H9 (cell line): ENCODE measurements at regions not wholly inside any gene's neighbourhood (a gene's known extent, or its start where the extent isn't known, plus 50 kb on each side); places are given as distances from the start of the nearest gene placed in this dataset.

ENCODE experiments used
- DNase-seq: peaks from one replicate; pipeline ENCODE4 v3.0.0-alpha.2; 2017
- H2AFZ ChIP-seq: one replicate; pipeline ENCODE4 v1.6.1; 2013; ENCODE audit warnings: mild to moderate bottlenecking, low read length, control low read depth, moderate library complexity
- H2AK5ac ChIP-seq: 2 replicates; pipeline ENCODE4 v1.6.1; 2013; ENCODE audit warnings: low read length, control low read depth, mixed read lengths; ENCODE audit not compliant: insufficient read length
- H2BK120ac ChIP-seq: one replicate; pipeline ENCODE4 v1.6.1; 2013; ENCODE audit warnings: low read depth, mild to moderate bottlenecking, low read length, control low read depth, inconsistent platforms; ENCODE audit not compliant: poor library complexity, severe bottlenecking
- H2BK12ac ChIP-seq: 2 replicates; pipeline ENCODE4 v1.6.1; 2013; ENCODE audit warnings: low read length, control low read depth, mixed read lengths, low read depth; ENCODE audit not compliant: insufficient read length
- H2BK15ac ChIP-seq: 2 replicates; pipeline ENCODE4 v1.6.1; 2013; ENCODE audit warnings: low read depth, low read length, control low read depth
- H2BK20ac ChIP-seq: one replicate; pipeline ENCODE4 v1.6.1; 2013; ENCODE audit warnings: low read depth, mild to moderate bottlenecking, low read length, control low read depth, inconsistent platforms; ENCODE audit not compliant: poor library complexity, severe bottlenecking
- H2BK5ac ChIP-seq: 2 replicates; pipeline ENCODE4 v1.6.1; 2013; ENCODE audit warnings: low read length, control low read depth, mixed read lengths; ENCODE audit not compliant: insufficient read length
- H3K14ac ChIP-seq: 2 replicates; pipeline ENCODE4 v1.6.1; 2013; ENCODE audit warnings: low read length, control low read depth; ENCODE audit not compliant: insufficient read depth
- H3K18ac ChIP-seq: 2 replicates; pipeline ENCODE4 v1.6.1; 2013; ENCODE audit warnings: low read depth, mild to moderate bottlenecking, mixed read lengths, low read length, control low read depth; ENCODE audit not compliant: insufficient read length
- H3K23ac ChIP-seq: 2 replicates; pipeline ENCODE4 v1.6.1; 2013; ENCODE audit warnings: low read length, control low read depth, mixed read lengths, low read depth; ENCODE audit not compliant: insufficient read length
- H3K23me2 ChIP-seq: 2 replicates; pipeline ENCODE4 v1.6.1; 2013; ENCODE audit warnings: low read depth, mild to moderate bottlenecking, mixed read lengths, low read length, control low read depth; ENCODE audit not compliant: insufficient read length, poor library complexity, severe bottlenecking
- H3K27ac ChIP-seq: 2 replicates; pipeline ENCODE4 v1.5.1; 2013; ENCODE audit warnings: low read length, control low read depth, mixed read lengths, low read depth; ENCODE audit not compliant: insufficient read length
- H3K27me3 ChIP-seq: 2 replicates; pipeline ENCODE4 v1.6.1; 2013; ENCODE audit warnings: low read length, control low read depth, inconsistent platforms; ENCODE audit not compliant: insufficient read depth
- H3K4ac ChIP-seq: 2 replicates; pipeline ENCODE4 v1.6.1; 2013; ENCODE audit warnings: low read depth, mild to moderate bottlenecking, control low read depth, inconsistent platforms, low read length, moderate library complexity
- H3K4me1 ChIP-seq: 2 replicates; pipeline ENCODE4 v1.6.1; 2013; ENCODE audit warnings: low read length, control low read depth, inconsistent platforms; ENCODE audit not compliant: insufficient read depth
- H3K4me2 ChIP-seq: 2 replicates; pipeline ENCODE4 v1.6.1; 2013; ENCODE audit warnings: low read length, control low read depth, mixed read lengths; ENCODE audit not compliant: insufficient read length, insufficient read depth
- H3K56ac ChIP-seq: 2 replicates; pipeline ENCODE4 v1.6.1; 2013; ENCODE audit warnings: low read depth, mild to moderate bottlenecking, mixed read lengths, low read length, control low read depth; ENCODE audit not compliant: insufficient read length
- H3K79me1 ChIP-seq: 2 replicates; pipeline ENCODE4 v1.6.1; 2013; ENCODE audit warnings: low read depth, mild to moderate bottlenecking, moderate library complexity, low read length, control low read depth, inconsistent platforms; ENCODE audit not compliant: insufficient read depth, poor library complexity, severe bottlenecking
- H3K79me2 ChIP-seq: 2 replicates; pipeline ENCODE4 v1.6.1; 2013; ENCODE audit warnings: low read length, control low read depth, inconsistent platforms; ENCODE audit not compliant: insufficient read depth
- H3K9ac ChIP-seq: 2 replicates; pipeline ENCODE4 v1.6.1; 2013; ENCODE audit warnings: low read length, control low read depth, mixed read lengths; ENCODE audit not compliant: insufficient read length; ENCODE audit errors: extremely low read depth
- H3K9me3 ChIP-seq: one replicate; pipeline ENCODE4 v1.6.1; 2013; ENCODE audit warnings: low read depth, low read length, inconsistent platforms; ENCODE audit not compliant: control insufficient read depth
- H3T11ph ChIP-seq: one replicate; pipeline ENCODE4 v1.6.1; 2013; ENCODE audit warnings: mild to moderate bottlenecking, low read length, control low read depth, inconsistent platforms
- H4K20me1 ChIP-seq: one replicate; pipeline ENCODE4 v1.6.1; 2013; ENCODE audit not compliant: control insufficient read depth, insufficient read length, insufficient read depth
- H4K5ac ChIP-seq: 2 replicates; pipeline ENCODE4 v1.6.1; 2013; ENCODE audit warnings: low read depth, mild to moderate bottlenecking, mixed read lengths, low read length, control low read depth; ENCODE audit not compliant: insufficient read length
- H4K8ac ChIP-seq: replicated peaks from 2 replicates; pipeline ENCODE4 v1.6.1; 2013; ENCODE audit warnings: low read length, control low read depth, mixed read lengths, low read depth; ENCODE audit not compliant: insufficient read length
- H4K91ac ChIP-seq: 2 replicates; pipeline ENCODE4 v1.6.1; 2013; ENCODE audit warnings: low read depth, mild to moderate bottlenecking, moderate library complexity, mixed read lengths, low read length, control low read depth; ENCODE audit not compliant: insufficient read length
- H3K27ac Mint-ChIP-seq, 3 experiments: 2 replicates in 2 of 3; 3 replicates in 1 of 3; pipeline ENCODE4 v1.8.0; 2020 to 2021; ENCODE audit warnings: mixed read lengths in 3 of 3, mild to moderate bottlenecking in 1 of 3, moderate library complexity in 1 of 3
- H3K27me3 Mint-ChIP-seq: 2 replicates; pipeline ENCODE4 v1.8.0; 2021; ENCODE audit warnings: low read depth, mild to moderate bottlenecking, moderate library complexity, mixed read lengths
- H3K36me3 Mint-ChIP-seq, 3 experiments: 2 replicates in 2 of 3; 3 replicates in 1 of 3; pipeline ENCODE4 v1.8.0; 2020 to 2021; ENCODE audit warnings: low read depth in 3 of 3, mixed read lengths in 3 of 3; ENCODE audit not compliant: insufficient read depth in 1 of 3
- H3K4me1 Mint-ChIP-seq, 2 experiments: 2 replicates each; pipeline ENCODE4 v1.8.0; 2020; ENCODE audit warnings: mixed read lengths in 2 of 2
- H3K4me3 Mint-ChIP-seq, 2 experiments: 2 replicates in 1 of 2; 3 replicates in 1 of 2; pipeline ENCODE4 v1.8.0; 2020 to 2021; ENCODE audit warnings: mild to moderate bottlenecking in 2 of 2, mixed read lengths in 2 of 2, moderate library complexity in 1 of 2
- H3K9me3 Mint-ChIP-seq, 2 experiments: 2 replicates in 1 of 2; 3 replicates in 1 of 2; pipeline ENCODE4 v1.8.0; 2020; ENCODE audit warnings: mild to moderate bottlenecking in 2 of 2, mixed read lengths in 2 of 2, moderate library complexity in 1 of 2
- CTCF ChIP-seq: fragments of 200-600 bp; sonication (generic); conservative IDR thresholded peaks from 3 replicates; pipeline ENCODE4 v1.8.0; 2021; ENCODE audit warnings: antibody characterized with exemption, mild to moderate bottlenecking
- WGBS: extraction: QIAGEN DNeasy Blood & Tissue Kit; methylation state at CpG from one replicate; pipeline ENCODE4 v1.1.7; 2013; ENCODE audit warnings: missing lambda C conversion rate, low lambda C conversion rate, mixed read lengths; ENCODE audit not compliant: insufficient read length; ENCODE audit errors: extremely low coverage; 5-methylcytosine and 5-hydroxymethylcytosine counted together

GRCh38 chr16:49161191-49161590 lies 120.4 kb downstream of the CBLN1 start:
- no peak overlapping the region for H2AK5ac ChIP-seq
- no CpG with 5 or more reads among the region's 2 CpGs for WGBS
- H3K23ac ChIP-seq = no peak overlapping the region
- no peaks in the 10 kb centered on the region for H3K23me2 ChIP-seq
- no peak overlapping the region for H4K5ac ChIP-seq
- H3K36me3 Mint-ChIP-seq = no peaks in the 10 kb centered on the region
- no peak overlapping the region for H4K91ac ChIP-seq
- no peak overlapping the region for H3K4me2 ChIP-seq
- no peaks in the 10 kb centered on the region for H3K79me2 ChIP-seq
- TF ChIP-seq CTCF = no peak
- no peak overlapping the region for H2BK20ac ChIP-seq
- no peak overlapping the region for H3K4ac ChIP-seq
- no peak overlapping the region for H3K9ac ChIP-seq
- no peak overlapping the region for H2BK12ac ChIP-seq
- H3K4me1 Mint-ChIP-seq = peaks cover 22 to 25% of the 10 kb centered on the region in 2 experiments
- no peak overlapping the region for H3K14ac ChIP-seq
- no peak overlapping the region for H2BK15ac ChIP-seq
- H3K4me1 ChIP-seq = peaks cover 5% of the 10 kb centered on the region; the same call in 1 of the 2 replicates
- no peak overlapping the region for H2BK5ac ChIP-seq
- H3K27ac Mint-ChIP-seq = no peak overlapping the region
- no peak overlapping the region for H2BK120ac ChIP-seq
- no peaks in the 10 kb centered on the region for H4K20me1 ChIP-seq
- no peak overlapping the region for H3K4me3 Mint-ChIP-seq
- H3K27ac ChIP-seq = no peak overlapping the region
- H3T11ph ChIP-seq = no peak overlapping the region
- H3K56ac ChIP-seq = no peak overlapping the region
- H3K18ac ChIP-seq = no peak overlapping the region
- H3K27me3 ChIP-seq = no peaks in the 10 kb centered on the region
- no peaks in the 10 kb centered on the region for H3K9me3 ChIP-seq
- H3K27me3 Mint-ChIP-seq = peaks cover 4% of the 10 kb centered on the region
- no peak for DNase-seq
- H3K79me1 ChIP-seq = no peaks in the 10 kb centered on the region
- H3K9me3 Mint-ChIP-seq = no peaks in the 10 kb centered on the region; a peak in 1 of 5 replicates
- H2AFZ ChIP-seq = no peak overlapping the region
- no peak overlapping the region for H4K8ac ChIP-seq
